Esophagus muscularis mucosa (tissue), 4 donors: ENCODE measurements at regions not wholly inside any gene's neighbourhood (a gene's known extent, or its start where the extent isn't known, plus 50 kb on each side); places are given as distances from the start of the nearest gene placed in this dataset.

Source experiments
- DNase-seq: peaks from one replicate; pipeline ENCODE4 v3.0.0-alpha.2; 2017; ENCODE audit errors: extremely low spot score
- H3K27ac ChIP-seq, 4 donors: fragments of 200-600 bp; sonication (generic); replicated peaks in 1 of 4; 1 replicate in 3 of 4; 2 replicates in 1 of 4; pipeline ENCODE4 v1.5.1; 2016 to 2019; ENCODE audit warnings: mild to moderate bottlenecking in 1 of 4
- H3K27me3 ChIP-seq, 4 donors: fragments of 200-600 bp; sonication (generic); one replicate each; pipeline versions ENCODE4 v1.5.1 to v1.6.0; 2016 to 2019
- H3K36me3 ChIP-seq, 4 donors: fragments of 200-600 bp; sonication (generic); one replicate each; pipeline ENCODE4 v1.5.1; 2016 to 2019
- H3K4me1 ChIP-seq, 4 donors: fragments of 200-600 bp; sonication (generic); one replicate each; pipeline ENCODE4 v1.5.1; 2016 to 2019
- H3K4me3 ChIP-seq, 4 donors: fragments of 200-600 bp; sonication (generic); 1 replicate in 2 of 4; 2 replicates in 2 of 4; pipeline ENCODE4 v1.5.1; 2016 to 2019; ENCODE audit warnings: mild to moderate bottlenecking in 4 of 4, moderate library complexity in 1 of 4
- H3K9me3 ChIP-seq, 4 donors: fragments of 200-600 bp; sonication (generic); 1 replicate in 3 of 4; 2 replicates in 1 of 4; pipeline ENCODE4 v1.5.1; 2016 to 2019
- EP300 ChIP-seq: sonication (generic); formaldehyde crosslinking; IDR thresholded peaks from one replicate; pipeline ENCODE4 v1.6.1; 2017; ENCODE audit warnings: antibody characterized with exemption
- POLR2A ChIP-seq: fragments of 450-650 bp; IDR thresholded peaks from one replicate; pipeline ENCODE4 v1.6.1; 2017; ENCODE audit warnings: antibody characterized with exemption, moderate library complexity, mild to moderate bottlenecking, low read depth
- POLR2AphosphoS5 ChIP-seq, 2 donors: sonication (generic); formaldehyde crosslinking; IDR thresholded peaks; one replicate each; pipeline ENCODE4 v1.6.1; 2017; ENCODE audit warnings: antibody characterized with exemption in 2 of 2
- WGBS: methylation state at CpG from one replicate; pipeline ENCODE4 v1.1.5; 2018; 5-methylcytosine and 5-hydroxymethylcytosine counted together
- intact Hi-C: fragments of 100-400 bp; cut with DNase I; formaldehyde crosslinking; loops from one replicate; pipeline ENCODE4 v1.15.1; 2023
- TF ChIP-seq, protein P1 (sequence below), 3 experiments: fragments of 200-600 bp in 2 of 3; fragments of 450-650 bp in 1 of 3; sonication (generic) in 2 of 3; IDR thresholded peaks; one replicate each; pipeline ENCODE4 v1.5.1; 2017 to 2019; ENCODE audit warnings: antibody characterized with exemption in 3 of 3, mild to moderate bottlenecking in 2 of 3, moderate library complexity in 1 of 3

DNA sequence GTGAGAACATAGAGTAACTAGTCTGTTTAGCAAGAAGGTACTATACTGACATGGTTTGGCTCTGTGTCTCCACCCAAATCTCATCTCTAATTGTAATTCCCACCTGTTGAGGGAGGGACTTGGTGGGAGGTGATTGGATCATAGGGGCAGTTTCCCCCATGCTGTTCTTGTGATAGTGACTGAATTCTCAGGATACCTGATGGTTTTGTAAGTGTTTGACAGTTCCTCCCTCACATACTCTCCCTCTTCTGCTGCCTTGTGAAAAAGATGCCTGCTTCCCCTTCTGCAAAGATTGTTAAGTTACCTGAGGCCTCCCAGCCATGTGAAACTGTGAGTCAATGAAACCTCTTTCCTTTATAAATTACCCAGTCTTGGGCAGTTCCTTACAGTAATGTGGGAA, 240.4 kb upstream of the ST8SIA4 start:
- TF ChIP-seq POLR2AphosphoS5 (IDR thresholded peaks at IDR 0.05): no peak
- no peak for TF ChIP-seq POLR2A
- TF ChIP-seq, protein P1, sequence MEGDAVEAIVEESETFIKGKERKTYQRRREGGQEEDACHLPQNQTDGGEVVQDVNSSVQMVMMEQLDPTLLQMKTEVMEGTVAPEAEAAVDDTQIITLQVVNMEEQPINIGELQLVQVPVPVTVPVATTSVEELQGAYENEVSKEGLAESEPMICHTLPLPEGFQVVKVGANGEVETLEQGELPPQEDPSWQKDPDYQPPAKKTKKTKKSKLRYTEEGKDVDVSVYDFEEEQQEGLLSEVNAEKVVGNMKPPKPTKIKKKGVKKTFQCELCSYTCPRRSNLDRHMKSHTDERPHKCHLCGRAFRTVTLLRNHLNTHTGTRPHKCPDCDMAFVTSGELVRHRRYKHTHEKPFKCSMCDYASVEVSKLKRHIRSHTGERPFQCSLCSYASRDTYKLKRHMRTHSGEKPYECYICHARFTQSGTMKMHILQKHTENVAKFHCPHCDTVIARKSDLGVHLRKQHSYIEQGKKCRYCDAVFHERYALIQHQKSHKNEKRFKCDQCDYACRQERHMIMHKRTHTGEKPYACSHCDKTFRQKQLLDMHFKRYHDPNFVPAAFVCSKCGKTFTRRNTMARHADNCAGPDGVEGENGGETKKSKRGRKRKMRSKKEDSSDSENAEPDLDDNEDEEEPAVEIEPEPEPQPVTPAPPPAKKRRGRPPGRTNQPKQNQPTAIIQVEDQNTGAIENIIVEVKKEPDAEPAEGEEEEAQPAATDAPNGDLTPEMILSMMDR (IDR thresholded peaks at IDR 0.05): no peak
- no peak for TF ChIP-seq EP300
- Histone ChIP-seq H3K27ac (no peak overlapping the region), H3K27me3 (no peaks in the 10 kb centered on the region), H3K4me3 (no peak overlapping the region), H3K9me3 (no peaks in the 10 kb centered on the region), H3K36me3 (no peaks in the 10 kb centered on the region), H3K4me1 (no peaks in the 10 kb centered on the region)
- intact Hi-C loops: no loop called here
- no peak for DNase-seq

DNA sequence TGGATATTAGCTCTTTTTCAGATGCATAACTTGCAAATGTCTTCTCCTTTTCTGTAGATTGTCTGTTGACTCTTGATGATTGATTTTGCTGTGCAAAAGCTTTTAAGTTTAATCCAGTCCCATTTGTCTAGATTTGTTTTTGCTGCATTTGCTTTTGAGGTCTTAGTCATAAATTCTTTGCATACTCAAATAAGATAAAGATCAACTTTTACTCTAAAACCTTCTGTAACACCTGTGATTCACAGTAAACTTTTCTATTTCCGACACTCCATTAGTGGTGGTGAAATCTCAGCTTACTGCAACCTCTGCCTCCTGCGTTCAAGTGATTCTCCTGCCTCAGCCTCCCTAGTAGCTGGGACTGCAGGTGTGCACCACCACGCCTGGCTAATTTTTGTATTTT, 239.0 kb upstream of the ST8SIA4 start:
- no peaks in the 10 kb centered on the region for H3K36me3 ChIP-seq
- intact Hi-C loops: no loop called here
- H3K9me3 ChIP-seq: no peaks in the 10 kb centered on the region
- no peaks in the 10 kb centered on the region for H3K4me1 ChIP-seq
- no peaks in the 10 kb centered on the region for H3K27me3 ChIP-seq
- H3K27ac ChIP-seq: no peak overlapping the region
- H3K4me3 ChIP-seq: no peak overlapping the region
- WGBS: 92% methylated on average over 3 of the region's 3 CpGs
- DNase-seq: no peak
- TF ChIP-seq POLR2A (no peak), EP300 (no peak)
- TF ChIP-seq, protein P1 (IDR thresholded peaks at IDR 0.05): no peak

DNA sequence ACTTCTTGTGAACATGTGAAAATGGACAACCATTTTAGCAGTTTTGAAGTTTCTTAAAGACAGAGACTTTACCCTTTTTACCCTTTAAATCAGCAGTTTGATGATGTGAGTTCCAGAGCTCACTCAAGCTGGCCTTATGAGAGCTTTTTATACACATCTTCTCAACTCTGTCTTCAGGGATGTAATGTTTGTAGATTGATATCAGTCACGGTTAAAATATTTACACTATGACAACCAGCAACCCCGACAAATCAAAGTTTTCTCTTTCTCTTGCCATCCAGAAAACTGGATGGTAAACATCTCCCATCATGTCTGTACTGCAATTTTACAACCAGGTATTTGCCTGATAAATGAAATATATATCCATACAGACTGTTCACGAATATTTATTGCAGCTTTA, 233.4 kb upstream of the ST8SIA4 start:
- H3K27me3 ChIP-seq: no peaks in the 10 kb centered on the region
- no peak overlapping the region for H3K4me3 ChIP-seq
- DNase-seq: no peak
- WGBS: 75% methylated on average over 3 of the region's 3 CpGs
- H3K27ac ChIP-seq: no peak overlapping the region
- H3K4me1 ChIP-seq: no peaks in the 10 kb centered on the region
- intact Hi-C loops: no loop called here
- TF ChIP-seq EP300: no peak
- no peak for TF ChIP-seq POLR2A
- TF ChIP-seq, protein P1 (IDR thresholded peaks at IDR 0.05): no peak
- TF ChIP-seq POLR2AphosphoS5 (IDR thresholded peaks at IDR 0.05): no peak
- H3K36me3 ChIP-seq: no peaks in the 10 kb centered on the region
- H3K9me3 ChIP-seq: no peaks in the 10 kb centered on the region

DNA sequence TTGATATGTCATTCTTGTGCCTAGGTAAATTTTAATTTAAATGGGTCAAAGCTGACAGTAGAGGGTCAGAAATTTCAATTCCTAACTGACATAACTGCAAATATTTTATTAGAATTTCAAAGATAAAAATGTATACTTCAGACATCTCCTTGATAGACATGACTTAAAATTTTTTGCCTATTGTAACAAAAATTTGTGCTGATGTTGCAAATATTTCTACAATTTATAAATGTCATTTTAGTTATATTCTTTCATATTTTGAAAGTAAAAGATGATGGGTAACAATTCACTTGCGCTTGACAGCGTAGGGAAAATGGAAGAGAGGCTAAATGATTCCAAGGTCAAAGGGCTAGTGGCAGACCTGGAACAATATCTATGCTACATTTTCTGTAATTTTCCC, 220.3 kb upstream of the ST8SIA4 start:
- no peak overlapping the region for H3K27ac ChIP-seq
- no peaks in the 10 kb centered on the region for H3K27me3 ChIP-seq
- H3K36me3 ChIP-seq: no peaks in the 10 kb centered on the region
- no peak for DNase-seq
- no peaks in the 10 kb centered on the region for H3K4me1 ChIP-seq
- H3K4me3 ChIP-seq: no peak overlapping the region
- TF ChIP-seq EP300: no peak
- no peak for TF ChIP-seq POLR2AphosphoS5 (IDR thresholded peaks at IDR 0.05)
- TF ChIP-seq POLR2A: no peak
- TF ChIP-seq, protein P1 (IDR thresholded peaks at IDR 0.05): no peak
- H3K9me3 ChIP-seq: no peaks in the 10 kb centered on the region
- intact Hi-C loops: no loop called here
- WGBS: 84% methylated on average over 2 of the region's 2 CpGs

DNA sequence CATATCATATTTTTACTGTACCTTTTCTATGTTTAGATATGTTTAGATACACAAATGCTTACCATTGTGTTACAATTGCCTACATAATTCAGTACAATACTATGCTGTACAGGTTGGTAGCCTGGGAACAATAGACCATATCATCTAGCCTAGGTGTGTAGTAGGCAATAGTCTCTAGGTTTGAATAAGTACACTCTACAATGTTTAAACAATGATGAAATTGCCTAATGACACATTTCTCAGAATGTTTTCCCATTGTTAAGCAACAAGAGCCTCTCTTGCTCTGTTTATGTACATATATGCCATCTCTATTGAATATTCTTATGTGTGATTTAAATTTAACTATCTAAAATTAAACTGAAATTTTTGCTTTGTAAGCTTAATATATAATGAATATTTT, 209.6 kb upstream of the ST8SIA4 start:
- H3K9me3 ChIP-seq: no peaks in the 10 kb centered on the region
- TF ChIP-seq POLR2A (no peak), EP300 (no peak), POLR2AphosphoS5 (IDR thresholded peaks at IDR 0.05) (no peak)
- TF ChIP-seq, protein P1 (IDR thresholded peaks at IDR 0.05): no peak
- no peaks in the 10 kb centered on the region for H3K27me3 ChIP-seq
- H3K4me3 ChIP-seq: no peak overlapping the region
- DNase-seq: no peak
- no peaks in the 10 kb centered on the region for H3K4me1 ChIP-seq
- no peaks in the 10 kb centered on the region for H3K36me3 ChIP-seq
- no peak overlapping the region for H3K27ac ChIP-seq
- intact Hi-C loops: no loop called here
